ENCODE measurements at regions not wholly inside any gene's neighbourhood (a gene's known extent, or its start where the extent isn't known, plus 50 kb on each side); places are given as distances from the start of the nearest gene placed in this dataset.

DNA sequence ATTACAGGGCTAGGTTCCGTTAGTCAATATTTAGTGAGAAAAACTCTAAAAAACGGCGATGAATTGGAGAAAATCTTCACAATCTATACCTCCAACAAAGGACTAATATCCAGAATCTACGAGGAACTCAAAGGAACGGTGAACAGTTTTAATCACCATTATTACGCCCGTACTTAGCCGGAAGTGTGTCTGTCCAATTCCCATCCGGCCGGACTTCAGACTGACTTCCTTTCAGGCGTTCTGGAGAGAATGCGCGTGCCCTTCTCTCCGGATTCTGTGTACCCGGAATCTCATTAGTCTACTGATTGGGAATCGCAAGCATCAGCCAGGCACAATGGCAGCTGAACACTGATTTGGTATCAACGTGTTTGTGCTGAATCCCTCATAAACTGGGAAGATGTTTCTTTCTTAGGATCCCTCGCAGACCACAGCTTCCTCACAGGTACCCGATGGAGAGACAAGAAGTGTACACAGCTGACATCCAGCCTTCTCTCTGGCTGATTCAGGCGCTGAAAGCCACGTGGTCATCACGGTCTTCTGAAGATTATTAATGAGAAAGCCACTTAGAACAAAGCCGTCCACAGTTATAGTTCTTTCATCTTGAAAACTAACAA, 239.9 kb downstream of the ZNF516 start:
- DNase-seq (ENCODE audit: low read depth in 3 of 3), result no peak

DNA sequence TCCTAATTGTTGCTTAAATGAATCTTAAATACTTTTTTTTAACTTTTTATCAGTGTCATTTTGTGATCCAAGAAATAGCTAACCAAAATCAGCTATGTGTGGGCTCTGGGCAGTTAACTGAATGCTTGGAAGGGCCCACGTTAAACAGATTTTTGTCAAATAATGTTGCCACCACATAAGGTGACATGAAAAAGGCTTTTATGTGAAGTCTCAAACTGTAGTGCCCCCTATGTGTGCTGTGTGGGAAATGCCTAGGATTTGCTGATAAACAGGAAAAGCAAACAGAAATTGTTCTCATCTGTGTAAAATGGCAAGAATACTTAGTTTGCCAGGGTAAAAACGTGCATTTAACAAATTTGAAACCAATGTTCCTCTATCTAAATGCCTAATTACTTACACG, 242.2 kb downstream of the ZNF516 start:
- DNase-seq (ENCODE audit: low read depth in 3 of 3), result no peak

DNA sequence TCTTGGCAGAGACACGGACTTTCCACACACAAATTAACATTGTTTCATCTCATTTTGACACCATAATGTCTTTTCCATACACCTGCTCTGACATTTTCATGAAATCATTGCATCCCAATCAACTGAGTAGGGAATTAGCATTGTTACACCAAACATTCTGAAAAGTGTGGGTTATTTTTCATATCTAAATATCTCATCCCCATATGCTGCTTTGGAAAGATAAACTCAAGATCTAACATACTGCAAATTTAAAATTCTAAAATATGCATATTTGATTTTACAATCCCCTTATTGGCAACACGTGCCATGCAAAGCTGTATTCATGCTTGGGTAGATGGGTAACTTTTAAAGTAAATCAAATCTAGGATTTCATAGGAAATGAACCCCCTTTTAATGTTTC, 242.9 kb downstream of the ZNF516 start:
- no peak for DNase-seq (ENCODE audit: low read depth in 3 of 3)

DNA sequence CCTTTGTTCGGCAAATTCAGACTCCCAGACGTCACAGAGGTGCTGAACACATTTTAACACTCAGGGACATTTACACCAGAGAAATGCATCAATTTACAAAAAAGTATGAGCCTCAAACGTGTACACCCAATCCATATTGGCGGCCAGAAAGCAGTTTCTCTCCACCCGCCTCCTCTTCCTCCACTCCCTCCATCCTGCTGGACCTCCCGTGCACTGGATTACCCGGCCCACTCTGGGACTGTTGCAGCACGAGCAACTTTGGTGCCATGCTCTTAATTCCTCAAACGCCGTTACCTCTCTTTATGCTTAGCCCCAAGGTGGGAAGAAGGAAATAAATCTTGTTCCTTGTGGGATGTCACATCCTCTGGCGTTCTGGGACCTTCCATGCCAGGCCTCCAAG, 243.4 kb downstream of the ZNF516 start:
- DNase-seq (ENCODE audit: low read depth in 3 of 3), result no peak

DNA sequence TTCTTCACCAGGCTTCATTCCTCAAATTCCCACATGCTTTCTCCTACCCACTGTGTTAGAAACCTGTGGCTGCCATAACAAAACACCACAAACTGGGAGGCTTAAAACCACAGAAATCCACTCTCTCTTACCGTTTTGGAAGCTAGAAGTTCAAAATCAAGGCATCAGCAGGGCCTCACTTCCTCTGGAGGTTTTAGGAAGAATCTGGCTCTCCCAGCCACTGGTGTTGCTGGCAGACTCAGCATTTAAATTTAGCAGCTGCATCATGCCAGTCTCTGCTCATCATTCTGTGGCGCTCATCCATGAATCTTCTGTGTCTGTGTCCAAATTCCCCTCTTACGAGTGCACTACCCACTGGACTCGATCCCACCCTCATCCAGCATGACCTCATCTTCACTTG, 248.5 kb downstream of the ZNF516 start:
- DNase-seq (ENCODE audit: low read depth in 3 of 3), result no peak

DNA sequence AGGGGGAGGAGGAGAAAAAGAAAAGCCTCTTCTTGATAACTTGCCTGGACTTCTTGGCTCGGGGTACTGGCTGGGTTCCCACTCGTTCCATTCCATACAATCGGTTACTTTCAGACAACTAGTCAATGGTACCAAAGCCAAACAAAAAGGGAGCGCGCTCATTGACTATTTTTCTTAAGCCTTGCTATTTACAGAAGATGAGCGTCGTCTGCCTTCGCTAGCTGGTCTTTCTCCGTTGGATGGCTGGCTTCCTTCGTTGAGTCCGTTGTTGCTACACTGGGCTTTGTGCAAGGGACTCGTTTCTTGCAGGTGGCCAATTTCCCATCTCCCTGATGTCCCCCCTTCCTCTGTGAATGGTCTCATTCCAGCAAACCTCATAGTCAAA, 260.4 kb downstream of the ZNF516 start:
- no peak for DNase-seq (ENCODE audit: low read depth in 3 of 3)

DNA sequence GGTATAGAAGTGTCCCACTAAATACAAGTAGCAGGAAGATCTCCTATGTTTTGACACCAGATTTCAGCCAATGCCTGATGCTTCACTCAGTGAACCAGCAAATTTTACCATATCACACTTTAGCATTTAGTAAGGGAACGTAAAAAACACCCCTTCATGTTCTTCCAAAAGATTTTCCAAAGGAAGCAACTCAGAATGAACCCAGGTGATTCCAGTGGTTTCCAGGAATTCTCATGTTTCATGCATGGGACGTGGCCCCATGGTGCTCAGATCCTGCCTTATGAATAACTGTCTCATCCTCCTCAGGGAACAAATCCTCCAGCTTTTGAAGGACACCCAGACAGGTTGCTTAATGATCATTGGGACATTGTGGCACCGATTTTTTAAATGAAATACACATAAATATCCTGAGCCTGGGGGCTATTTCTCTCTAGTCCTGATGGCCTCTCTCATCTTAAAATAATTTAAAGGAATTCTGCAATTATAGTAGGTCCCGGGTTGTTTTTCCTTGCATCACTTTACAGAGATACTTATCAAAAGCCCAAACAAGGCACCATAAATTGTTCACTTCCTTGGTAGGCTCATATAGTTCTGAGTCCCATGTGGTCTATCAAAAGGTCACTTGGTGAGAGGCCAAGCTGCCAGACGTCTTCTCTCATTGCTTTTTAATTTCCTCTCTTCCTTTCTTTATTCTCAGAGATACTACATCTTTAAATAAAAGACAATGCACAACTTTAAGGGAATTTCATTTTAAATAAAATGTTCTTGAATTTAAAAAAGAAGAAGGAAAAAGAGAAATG, 261.0 kb downstream of the ZNF516 start:
- DNase-seq (ENCODE audit: low read depth in 3 of 3), result no peak

DNA sequence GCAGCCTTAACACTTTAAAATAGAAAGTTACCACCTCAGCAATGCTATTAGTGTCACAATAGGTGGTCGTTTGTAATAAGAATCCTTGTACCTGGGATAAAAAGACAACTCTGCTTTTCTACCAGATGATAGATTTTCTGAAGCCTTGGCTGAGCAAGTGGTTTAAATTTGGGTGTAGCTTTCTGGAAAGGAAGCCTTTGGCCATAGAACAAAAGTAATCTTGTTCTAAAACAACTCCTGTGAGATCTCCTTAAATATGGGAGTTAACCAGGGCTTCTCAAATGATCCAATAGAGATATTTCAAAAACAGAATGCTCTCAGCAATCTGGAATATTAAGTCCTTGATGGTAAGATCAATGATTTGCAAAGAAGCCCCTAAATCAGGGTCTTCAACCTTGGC, 261.6 kb downstream of the ZNF516 start:
- no peak for DNase-seq (ENCODE audit: low read depth in 3 of 3)

DNA sequence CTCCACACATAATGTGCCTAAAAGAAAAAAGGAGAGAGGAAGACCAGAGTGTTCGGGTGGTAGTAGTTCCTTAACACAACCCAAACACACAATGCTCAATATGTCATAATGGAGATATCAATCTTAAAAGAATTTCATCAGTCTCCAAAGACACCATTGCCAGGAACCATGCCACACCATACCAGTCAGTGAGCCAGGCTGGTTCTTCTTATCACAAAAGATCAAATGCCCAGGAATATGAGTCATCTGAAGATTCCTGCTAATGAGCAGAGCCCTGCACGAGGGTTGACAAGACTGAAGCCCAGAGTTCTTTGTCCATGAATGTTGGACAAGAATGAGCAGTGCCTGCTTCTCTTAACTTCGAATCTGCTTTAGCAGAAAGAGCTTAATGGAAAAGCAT, 262.3 kb downstream of the ZNF516 start:
- DNase-seq (ENCODE audit: low read depth in 3 of 3), result no peak

DNA sequence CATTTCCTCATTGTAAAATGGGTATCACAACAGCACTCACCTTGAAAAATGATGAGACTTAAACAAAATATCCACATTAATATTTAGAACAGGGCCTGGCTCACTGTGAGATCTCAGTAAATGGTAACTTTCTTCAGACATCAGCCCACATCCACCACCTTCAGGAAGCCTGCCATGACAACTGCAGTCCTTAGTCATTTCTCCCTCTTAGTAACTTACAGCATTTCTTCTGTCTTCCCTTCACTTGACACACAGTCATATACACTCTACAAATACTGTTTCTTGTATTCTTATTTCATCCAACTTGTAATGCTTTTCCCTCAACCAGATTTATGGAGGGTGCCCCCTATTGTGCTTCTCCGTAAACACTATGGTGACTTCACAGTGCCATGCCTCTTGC, 263.0 kb downstream of the ZNF516 start:
- no peak for DNase-seq (ENCODE audit: low read depth in 3 of 3)

DNA sequence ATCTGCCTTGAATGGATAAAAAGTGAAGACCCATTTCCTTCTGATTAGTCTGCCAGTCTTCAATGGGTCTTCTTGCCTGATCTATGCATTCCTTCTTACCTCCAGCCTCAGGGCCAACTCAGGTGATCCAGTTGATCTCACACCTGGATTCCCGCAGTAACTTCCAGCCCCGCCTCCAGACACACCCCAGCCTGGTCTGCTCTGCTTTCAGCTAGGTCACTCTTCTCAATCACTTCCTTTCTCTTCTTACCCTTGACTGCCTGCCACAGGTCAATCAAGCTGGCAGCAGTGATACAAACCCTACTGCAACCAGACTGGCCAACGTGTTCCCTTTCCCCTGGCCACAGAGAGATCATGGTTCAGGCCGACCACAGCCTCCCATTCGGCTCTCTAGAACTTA, 263.6 kb downstream of the ZNF516 start:
- no peak for DNase-seq (ENCODE audit: low read depth in 3 of 3)

DNA sequence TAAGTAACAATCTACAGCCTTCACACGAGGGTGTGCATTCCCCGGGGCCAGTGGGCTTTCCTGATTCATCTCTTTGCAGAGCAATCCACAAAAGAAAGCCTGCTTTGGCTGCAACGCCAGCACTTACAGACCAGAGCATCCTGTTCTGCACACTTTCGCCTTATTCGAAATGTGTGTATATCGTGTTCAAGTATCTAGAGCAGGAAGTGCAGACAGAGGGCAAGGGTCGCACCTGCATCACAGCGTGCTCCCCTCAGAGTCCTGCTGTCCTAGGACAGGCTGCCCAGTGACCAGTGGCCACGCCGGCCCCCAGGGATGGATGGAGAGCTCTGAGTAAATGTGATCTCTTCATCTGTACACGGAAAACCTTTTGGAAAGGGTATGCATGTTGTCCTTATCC, 264.3 kb downstream of the ZNF516 start:
- DNase-seq (ENCODE audit: low read depth in 3 of 3), result no peak

DNA sequence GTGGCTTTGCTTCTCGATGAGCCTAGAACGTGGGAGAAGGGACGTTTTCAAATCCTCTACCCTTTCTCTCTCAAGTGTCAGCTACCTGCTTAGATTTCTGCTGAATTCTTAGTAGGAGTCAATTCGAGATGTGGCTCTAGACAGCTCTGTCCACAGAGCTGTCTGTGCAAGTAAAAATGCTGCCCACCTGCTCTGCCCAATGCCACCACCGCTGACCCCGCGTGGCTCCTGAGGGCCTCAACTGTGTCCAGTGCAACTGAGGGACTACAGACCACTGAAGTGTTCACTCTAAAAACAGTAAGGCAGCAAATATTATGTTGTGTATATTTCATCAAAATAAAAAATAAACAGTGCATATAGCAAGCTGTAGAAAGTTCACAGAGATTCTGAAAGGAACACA, 266.3 kb downstream of the ZNF516 start:
- no peak for DNase-seq (ENCODE audit: low read depth in 3 of 3)

DNA sequence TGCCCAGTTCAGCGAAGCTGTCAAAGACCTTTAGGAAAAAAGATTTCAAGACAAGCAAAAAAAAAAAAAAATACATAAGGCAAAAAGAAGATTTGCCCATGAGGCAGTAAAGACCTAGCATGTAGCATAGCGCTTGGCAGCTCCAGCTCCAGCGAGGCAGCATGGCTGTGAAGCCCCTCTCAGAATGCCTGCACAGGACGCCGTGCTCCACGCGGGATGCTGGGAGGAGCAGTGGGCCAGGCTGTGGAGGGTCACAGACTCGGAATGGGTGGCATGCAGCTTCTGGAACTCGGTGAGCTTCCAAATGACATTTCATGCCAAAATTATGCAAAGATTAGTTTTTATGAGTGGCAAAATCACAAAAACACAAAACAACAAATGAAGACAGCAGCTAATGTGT, 267.3 kb downstream of the ZNF516 start:
- no peak for DNase-seq (ENCODE audit: low read depth in 3 of 3)

DNA sequence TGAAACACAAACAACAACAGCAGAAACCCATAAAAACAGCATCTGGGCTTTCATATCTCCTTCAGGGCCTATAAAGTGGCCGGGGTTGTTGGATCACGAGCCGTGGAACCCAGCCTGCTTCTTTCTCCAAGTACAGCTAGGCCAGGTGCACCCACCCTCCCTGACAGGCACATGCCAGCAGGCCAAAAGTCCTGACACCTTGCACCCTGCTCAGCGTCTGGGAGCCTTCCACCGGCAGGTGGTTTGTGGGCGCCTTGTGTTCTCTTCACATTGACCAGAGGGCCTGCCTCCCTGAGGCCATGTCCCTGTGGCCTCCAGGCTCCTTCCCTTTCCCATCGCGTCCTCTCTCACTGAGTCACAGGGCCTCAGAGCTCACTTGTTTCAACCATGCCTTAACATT, 271.6 kb downstream of the ZNF516 start:
- no peak for DNase-seq (ENCODE audit: low read depth in 3 of 3)

DNA sequence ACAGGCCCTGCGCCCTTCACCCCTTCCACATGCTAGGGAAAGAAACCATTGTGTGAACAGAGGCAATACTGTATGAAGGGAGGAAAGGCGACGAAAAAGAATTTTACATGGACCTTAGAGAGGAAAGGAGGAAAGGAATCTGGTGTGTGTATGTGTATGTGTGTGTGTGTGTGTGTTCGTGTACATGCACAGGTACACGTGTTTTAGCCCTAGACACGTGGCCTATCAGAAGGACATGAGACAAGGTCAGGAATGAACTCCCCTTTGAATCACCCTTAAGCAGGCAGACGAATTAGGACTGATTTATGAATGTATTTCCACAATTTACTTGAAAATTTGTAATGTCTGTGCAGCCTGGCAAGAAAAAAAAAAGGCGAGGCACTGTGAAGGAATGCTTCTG, 276.0 kb downstream of the ZNF516 start:
- no peak for DNase-seq (ENCODE audit: low read depth in 3 of 3)

DNA sequence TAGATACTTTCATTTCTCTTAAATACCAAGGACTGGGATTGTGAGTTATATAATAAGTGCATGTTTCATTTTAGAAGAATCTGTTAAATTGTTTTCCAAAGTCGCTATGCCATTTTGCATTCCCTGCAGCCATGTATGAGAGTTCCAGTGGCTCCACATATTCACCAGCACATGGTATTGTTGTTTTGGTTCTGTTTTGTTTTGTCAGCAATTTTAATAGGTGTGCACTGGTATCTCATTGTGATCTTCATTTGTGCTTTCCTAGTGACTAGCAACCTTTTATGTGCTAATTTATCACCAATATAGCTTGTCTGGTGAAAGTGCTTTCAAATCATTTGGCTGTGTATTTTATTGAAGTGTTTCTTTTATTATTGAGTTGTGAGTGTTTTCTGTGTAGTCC, 278.9 kb downstream of the ZNF516 start:
- DNase-seq (ENCODE audit: low read depth in 3 of 3), result no peak

DNA sequence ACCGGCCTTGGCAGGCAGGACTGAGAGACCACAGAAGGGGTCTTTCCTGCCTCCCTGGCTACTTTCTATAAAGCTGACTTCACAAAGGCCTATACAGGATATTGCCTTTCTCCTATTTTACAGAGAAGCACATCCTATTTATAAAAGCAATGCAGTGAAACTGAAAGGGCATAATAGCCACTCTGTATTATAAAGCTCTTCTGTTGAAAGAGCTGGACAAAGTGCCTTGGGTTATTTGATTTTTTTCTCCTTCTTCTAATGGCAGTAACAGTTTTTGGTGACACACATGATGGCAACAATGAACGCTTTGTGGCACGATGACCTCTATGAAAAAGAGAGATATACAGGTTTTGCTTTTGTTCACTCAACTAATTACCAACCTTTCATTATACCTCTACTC, 281.1 kb downstream of the ZNF516 start:
- no peak for DNase-seq (ENCODE audit: low read depth in 3 of 3)

DNA sequence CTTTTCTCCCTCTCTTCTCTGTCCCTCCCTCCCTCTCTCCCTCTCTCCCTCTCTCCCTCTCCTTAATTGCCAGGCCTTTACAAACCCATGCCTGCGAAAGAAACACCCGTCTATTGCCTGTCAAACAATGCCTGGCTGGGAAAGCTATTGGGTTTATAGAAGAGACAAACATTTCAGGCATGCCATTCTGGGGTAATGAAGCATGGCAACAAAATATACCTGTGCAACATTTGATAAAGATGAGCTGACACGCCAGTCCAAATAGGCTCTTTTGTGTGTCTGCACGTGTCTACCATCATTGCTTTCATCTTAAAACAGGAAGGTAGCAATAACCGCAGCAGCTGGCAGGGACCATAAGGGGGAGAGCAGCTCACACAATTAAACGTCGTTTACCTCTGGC, 282.1 kb downstream of the ZNF516 start:
- DNase-seq (ENCODE audit: low read depth in 3 of 3), result no peak

DNA sequence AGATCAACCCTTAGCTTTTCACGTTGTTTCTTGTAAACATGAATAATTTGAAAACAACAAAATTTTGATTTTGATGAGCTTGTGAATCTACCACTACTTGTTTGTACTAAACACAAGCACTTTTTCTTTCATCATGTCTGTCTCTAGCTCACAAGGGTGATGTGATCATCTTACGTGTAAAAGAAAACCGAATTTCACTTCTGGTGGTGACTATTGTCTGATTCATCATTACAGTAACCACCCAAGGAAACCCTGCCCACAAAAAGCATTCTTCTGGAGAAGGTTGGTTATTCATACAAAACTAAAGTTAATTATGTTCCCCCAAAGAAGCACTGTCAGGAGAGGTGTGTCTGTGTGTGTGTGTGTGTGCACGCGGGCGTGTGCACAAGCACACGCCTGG, 285.4 kb downstream of the ZNF516 start:
- no peak for DNase-seq (ENCODE audit: low read depth in 3 of 3)

DNA sequence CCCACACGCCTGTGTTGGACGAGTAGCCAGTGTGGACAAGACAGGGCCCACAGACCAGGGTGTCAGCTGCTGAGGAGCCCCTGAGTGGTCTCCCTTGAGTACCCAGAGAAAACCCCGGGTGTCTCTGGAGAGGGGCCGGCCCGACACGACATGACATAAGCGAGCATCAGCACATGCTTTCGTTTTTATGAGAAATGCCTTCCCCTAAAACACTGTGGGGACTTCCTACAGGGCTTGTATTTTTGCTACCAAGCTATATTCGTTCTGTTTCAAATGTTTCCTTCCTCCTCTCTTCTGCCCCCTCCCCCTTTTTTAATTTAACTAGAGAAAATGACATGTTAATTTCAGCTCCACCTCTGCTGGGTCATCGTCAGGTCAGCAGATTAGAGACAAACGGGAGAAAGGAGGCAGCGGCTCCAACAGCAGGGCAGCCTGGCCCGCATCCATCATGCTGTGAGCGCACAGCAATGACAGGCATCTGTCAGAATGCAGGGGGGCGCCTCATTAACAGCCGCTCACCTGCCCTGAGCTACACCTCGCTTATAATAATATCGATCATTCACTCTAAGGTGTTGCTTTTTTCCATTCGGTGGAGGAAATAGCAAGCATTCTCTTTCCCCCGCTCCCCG, 286.2 kb downstream of the ZNF516 start:
- no peak for DNase-seq (ENCODE audit: low read depth in 3 of 3)

DNA sequence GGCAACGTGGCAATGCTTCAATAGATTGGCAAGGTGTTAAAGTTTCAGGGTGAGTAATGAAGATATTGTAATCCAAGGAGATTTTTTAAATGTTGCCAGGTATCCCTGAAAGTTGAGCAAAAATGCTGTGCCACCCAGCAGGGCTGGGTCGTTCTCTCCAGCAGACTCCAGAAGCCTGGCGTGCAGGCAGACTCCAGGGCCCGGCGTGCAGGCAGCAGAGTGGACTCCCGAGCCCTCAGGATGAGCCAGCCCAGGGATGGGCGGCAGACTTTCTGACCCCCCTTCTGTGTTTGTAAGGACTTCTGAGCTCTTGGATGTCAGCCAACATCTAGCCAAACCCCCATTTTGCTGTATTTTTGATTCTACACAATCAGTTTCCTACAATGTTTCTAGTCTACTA, 289.1 kb downstream of the ZNF516 start:
- no peak for DNase-seq (ENCODE audit: low read depth in 3 of 3)

DNA sequence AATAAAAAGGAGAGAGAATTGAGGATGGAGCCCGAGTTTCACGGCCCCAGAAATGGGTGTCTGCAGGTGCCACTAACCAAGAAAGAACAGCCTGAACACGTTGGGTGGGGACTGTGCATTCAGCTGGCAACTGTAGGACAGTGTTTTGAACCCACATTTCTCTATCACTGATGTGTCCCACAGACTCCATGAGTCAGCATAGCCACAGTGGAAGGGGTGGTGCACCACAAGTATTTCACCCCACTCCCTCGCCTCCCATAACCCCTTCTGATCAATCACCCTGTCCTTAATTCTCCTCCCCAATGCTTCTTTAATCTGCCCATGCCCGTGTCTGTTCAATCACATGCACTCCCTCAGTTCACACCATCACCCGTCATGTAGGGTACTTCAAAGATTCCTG, 291.5 kb downstream of the ZNF516 start:
- no peak for DNase-seq (ENCODE audit: low read depth in 3 of 3)

Measured in stimulated activated CD4-positive, alpha-beta T cell treated with anti-CD3 and anti-CD28 coated beads, TNF-alpha, amount 100 ng/mL, for 48 hours (primary cell).